ENCODE measurements at regions not wholly inside any gene's neighbourhood (a gene's known extent, or its start where the extent isn't known, plus 50 kb on each side); places are given as distances from the start of the nearest gene placed in this dataset.

GRCh38 chr3:139286825-139287224 is 57.0 kb upstream of the MRPS22 start:
- POLR2A ChIA-PET = no interaction called here
- Histone ChIP-seq H3K4me1 (ENCODE audit: control insufficient read depth, insufficient read depth, low read length) (peaks cover 14% of the 10 kb centered on the region), H3K27ac (ENCODE audit: low read length) (no peak overlapping the region), H3K27me3 (ENCODE audit: control insufficient read depth, insufficient read depth, low read length) (no peaks in the 10 kb centered on the region), H3K36me3 (ENCODE audit: control insufficient read depth, insufficient read depth, low read length) (no peaks in the 10 kb centered on the region), H3K9me3 (ENCODE audit: control insufficient read depth, insufficient read depth, low read depth, low read length) (no peaks in the 10 kb centered on the region), H3K4me3 (ENCODE audit: low read depth in 2 of 2, low read length in 2 of 2) (no peak overlapping the region)
- no TSS peak for BruUV-seq (replicated peaks)
- DNase-seq (ENCODE audit: low read depth, low spot score) (no peak), ATAC-seq (no peak)
- no peak for TF ChIP-seq SIN3A (IDR thresholded peaks at IDR 0.05; ENCODE audit: borderline replicate concordance, insufficient read depth, low read depth, low read length)
- TF ChIP-seq, protein P1, sequence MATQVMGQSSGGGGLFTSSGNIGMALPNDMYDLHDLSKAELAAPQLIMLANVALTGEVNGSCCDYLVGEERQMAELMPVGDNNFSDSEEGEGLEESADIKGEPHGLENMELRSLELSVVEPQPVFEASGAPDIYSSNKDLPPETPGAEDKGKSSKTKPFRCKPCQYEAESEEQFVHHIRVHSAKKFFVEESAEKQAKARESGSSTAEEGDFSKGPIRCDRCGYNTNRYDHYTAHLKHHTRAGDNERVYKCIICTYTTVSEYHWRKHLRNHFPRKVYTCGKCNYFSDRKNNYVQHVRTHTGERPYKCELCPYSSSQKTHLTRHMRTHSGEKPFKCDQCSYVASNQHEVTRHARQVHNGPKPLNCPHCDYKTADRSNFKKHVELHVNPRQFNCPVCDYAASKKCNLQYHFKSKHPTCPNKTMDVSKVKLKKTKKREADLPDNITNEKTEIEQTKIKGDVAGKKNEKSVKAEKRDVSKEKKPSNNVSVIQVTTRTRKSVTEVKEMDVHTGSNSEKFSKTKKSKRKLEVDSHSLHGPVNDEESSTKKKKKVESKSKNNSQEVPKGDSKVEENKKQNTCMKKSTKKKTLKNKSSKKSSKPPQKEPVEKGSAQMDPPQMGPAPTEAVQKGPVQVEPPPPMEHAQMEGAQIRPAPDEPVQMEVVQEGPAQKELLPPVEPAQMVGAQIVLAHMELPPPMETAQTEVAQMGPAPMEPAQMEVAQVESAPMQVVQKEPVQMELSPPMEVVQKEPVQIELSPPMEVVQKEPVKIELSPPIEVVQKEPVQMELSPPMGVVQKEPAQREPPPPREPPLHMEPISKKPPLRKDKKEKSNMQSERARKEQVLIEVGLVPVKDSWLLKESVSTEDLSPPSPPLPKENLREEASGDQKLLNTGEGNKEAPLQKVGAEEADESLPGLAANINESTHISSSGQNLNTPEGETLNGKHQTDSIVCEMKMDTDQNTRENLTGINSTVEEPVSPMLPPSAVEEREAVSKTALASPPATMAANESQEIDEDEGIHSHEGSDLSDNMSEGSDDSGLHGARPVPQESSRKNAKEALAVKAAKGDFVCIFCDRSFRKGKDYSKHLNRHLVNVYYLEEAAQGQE (IDR thresholded peaks at IDR 0.05; ENCODE audit: insufficient read depth in 1 of 2, low read depth in 2 of 2, low read length in 1 of 2) = no peak
- TF ChIP-seq CTCF (IDR thresholded peaks at IDR 0.05) = no peak
- TF ChIP-seq TCF7L2 (IDR thresholded peaks at IDR 0.05; ENCODE audit: low read depth, low read length) = no peak
- TF ChIP-seq POLR2AphosphoS5 (IDR thresholded peaks at IDR 0.05; ENCODE audit: low read depth, low read length) = no peak
- intact Hi-C loops (cut with micrococcal nuclease; ENCODE audit: unreplicated experiment) (no loop called here), in situ Hi-C loops (cut with HindIII; ENCODE audit: low pct_unique_long_range_greater_than_20kb, low sequenced_read_pairs) (no loop called here)
- CTCF ChIA-PET = no interaction called here

DNA sequence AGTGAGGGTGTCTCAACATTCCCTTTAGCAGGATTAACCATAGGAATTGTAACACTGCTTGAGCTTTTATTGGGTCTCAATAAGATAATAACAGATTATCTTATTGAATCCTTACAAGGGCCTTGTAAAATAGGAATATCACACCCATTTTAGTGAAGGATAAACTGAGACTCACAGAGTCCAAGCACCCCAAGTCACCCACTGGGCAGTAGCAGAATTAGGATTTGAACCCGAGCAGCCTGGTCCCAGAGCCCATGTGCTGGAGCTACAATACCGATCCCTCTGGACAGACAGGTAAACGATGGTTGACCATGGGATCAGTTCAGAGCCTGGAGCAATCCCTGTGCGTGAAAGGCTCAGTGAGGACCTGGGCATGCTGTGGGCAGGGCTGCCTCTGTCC is 56.3 kb upstream of the MRPS22 start:
- BruUV-seq (replicated peaks) = no TSS peak
- no peak for DNase-seq (ENCODE audit: low read depth, low spot score)
- ChIA-PET POLR2A (no interaction called here), CTCF (no interaction called here)
- H3K27me3 ChIP-seq (ENCODE audit: control insufficient read depth, insufficient read depth, low read length) = no peaks in the 10 kb centered on the region
- H3K27ac ChIP-seq (ENCODE audit: low read length) = peak overlapping the region; percentile 25; the same call in 1 of the 2 replicates
- no peak overlapping the region for H3K4me3 ChIP-seq (ENCODE audit: low read depth in 2 of 2, low read length in 2 of 2)
- H3K36me3 ChIP-seq (ENCODE audit: control insufficient read depth, insufficient read depth, low read length) = no peaks in the 10 kb centered on the region
- no peak for ATAC-seq
- no peaks in the 10 kb centered on the region for H3K9me3 ChIP-seq (ENCODE audit: control insufficient read depth, insufficient read depth, low read depth, low read length)
- intact Hi-C loops (cut with micrococcal nuclease; ENCODE audit: unreplicated experiment) (no loop called here), in situ Hi-C loops (cut with HindIII; ENCODE audit: low pct_unique_long_range_greater_than_20kb, low sequenced_read_pairs) (no loop called here)
- peaks cover 16% of the 10 kb centered on the region for H3K4me1 ChIP-seq (ENCODE audit: control insufficient read depth, insufficient read depth, low read length)
- TF ChIP-seq, protein P1 (IDR thresholded peaks at IDR 0.05; ENCODE audit: insufficient read depth in 1 of 2, low read depth in 2 of 2, low read length in 1 of 2) = no peak
- TF ChIP-seq POLR2AphosphoS5 (IDR thresholded peaks at IDR 0.05; ENCODE audit: low read depth, low read length) (no peak), CTCF (IDR thresholded peaks at IDR 0.05) (no peak), TCF7L2 (IDR thresholded peaks at IDR 0.05; ENCODE audit: low read depth, low read length) (no peak), SIN3A (IDR thresholded peaks at IDR 0.05; ENCODE audit: borderline replicate concordance, insufficient read depth, low read depth, low read length) (no peak)

Data from Panc1 (cell line).